ENCODE measurements at regions not wholly inside any gene's neighbourhood (a gene's known extent, or its start where the extent isn't known, plus 50 kb on each side); places are given as distances from the start of the nearest gene placed in this dataset.

DNA sequence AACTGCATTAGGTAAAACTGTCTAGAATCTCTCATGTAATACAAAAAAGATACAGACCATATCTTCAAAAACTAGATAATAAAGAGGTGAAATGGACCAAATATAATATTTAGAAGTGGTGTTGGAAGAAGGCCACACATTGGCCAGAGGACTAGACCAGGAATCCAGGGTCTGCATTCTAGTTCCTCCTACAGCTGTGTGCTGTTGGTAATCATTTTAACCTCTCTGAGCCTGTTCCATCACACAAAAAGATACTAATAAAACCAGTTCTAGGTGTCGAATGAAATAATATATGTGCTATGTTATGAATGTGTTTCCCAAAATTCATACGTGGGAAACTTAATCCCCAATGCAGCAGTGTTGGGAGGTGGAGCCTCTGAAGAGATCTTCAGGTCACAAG lies 111.6 kb upstream of the RREB1 start:
- Mint-ChIP-seq H3K9me3 (no peaks in the 10 kb centered on the region), H3K27ac (no peak overlapping the region), H3K27me3 (ENCODE audit: insufficient read depth) (peaks cover 2% of the 10 kb centered on the region; the same call in 1 of the 2 replicates), H3K4me3 (no peak overlapping the region), H3K4me1 (ENCODE audit: low read depth) (peaks cover 5% of the 10 kb centered on the region; the same call in 1 of the 2 replicates), H3K36me3 (ENCODE audit: low read depth) (no peaks in the 10 kb centered on the region)
- DNase-seq, result no peak
- TF ChIP-seq, protein P1, sequence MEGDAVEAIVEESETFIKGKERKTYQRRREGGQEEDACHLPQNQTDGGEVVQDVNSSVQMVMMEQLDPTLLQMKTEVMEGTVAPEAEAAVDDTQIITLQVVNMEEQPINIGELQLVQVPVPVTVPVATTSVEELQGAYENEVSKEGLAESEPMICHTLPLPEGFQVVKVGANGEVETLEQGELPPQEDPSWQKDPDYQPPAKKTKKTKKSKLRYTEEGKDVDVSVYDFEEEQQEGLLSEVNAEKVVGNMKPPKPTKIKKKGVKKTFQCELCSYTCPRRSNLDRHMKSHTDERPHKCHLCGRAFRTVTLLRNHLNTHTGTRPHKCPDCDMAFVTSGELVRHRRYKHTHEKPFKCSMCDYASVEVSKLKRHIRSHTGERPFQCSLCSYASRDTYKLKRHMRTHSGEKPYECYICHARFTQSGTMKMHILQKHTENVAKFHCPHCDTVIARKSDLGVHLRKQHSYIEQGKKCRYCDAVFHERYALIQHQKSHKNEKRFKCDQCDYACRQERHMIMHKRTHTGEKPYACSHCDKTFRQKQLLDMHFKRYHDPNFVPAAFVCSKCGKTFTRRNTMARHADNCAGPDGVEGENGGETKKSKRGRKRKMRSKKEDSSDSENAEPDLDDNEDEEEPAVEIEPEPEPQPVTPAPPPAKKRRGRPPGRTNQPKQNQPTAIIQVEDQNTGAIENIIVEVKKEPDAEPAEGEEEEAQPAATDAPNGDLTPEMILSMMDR (IDR thresholded peaks at IDR 0.05), result no peak

DNA sequence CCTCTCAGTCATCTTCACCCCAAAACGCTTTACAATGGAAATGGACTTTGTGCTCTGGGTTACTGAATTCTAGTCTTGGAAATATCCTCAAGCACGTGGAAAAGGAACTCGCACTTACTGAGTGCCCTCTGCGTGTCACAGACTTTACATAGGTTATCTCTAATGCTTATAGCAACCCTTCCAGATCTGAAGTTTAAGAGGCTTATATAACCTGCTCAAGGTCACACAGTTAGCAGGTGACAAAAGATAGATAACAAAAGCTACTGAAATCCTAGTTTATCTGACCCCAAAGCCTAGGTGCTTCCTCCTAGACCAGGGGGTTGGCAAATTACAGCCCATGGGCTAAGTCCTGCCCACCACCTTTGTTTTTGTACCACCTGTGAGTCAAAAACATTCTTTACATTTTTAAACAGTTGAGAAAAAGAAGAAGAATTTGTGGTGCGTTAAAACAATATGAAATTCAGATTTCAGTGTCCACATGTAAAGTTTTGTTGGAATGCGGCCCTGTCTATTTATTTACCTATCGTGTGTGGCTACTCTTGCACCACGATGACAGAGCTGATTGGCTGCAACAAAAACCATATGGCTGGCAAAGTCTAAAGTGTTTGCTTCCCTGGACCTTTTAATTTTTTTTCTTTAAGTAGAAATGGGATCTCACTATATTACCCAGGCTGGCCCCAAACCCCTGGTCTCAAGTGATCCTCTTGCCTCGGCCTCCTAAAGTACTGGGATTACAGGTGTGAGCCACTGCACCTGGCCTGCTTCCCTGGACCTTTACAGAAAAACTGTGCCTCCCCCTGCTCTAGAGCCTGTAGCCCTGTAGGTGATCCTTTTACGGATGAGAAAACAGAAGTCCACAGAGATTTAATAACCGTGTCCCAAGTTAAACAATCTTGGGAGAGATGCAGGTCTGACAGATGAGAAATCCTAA lies 110.2 kb upstream of the RREB1 start:
- no peak overlapping the region for H3K4me3 Mint-ChIP-seq

DNA sequence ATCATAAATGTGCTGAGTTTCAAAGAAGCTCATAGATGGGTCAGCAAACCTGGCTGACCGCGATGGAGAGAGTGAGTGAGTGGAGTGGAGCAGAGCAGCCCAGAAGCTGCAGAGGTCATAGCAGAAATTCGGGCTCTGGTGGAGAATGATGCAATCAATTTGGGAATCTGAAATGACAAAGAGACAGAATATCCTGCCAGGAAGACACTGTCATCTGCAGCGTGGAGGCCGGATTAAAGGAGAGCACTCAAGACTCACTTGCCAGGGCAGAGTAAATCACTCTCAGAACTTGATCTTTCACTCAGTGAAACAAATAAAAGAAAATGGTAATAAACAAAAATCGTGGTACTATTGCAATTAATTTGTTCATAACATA lies 109.6 kb upstream of the RREB1 start:
- no peaks in the 10 kb centered on the region for H3K9me3 Mint-ChIP-seq
- no peak overlapping the region for H3K27ac Mint-ChIP-seq
- peaks cover 5% of the 10 kb centered on the region; the same call in 1 of the 2 replicates for H3K4me1 Mint-ChIP-seq (ENCODE audit: low read depth)
- no peaks in the 10 kb centered on the region for H3K36me3 Mint-ChIP-seq (ENCODE audit: low read depth)
- DNase-seq, result no peak
- peaks cover 2% of the 10 kb centered on the region; the same call in 1 of the 2 replicates for H3K27me3 Mint-ChIP-seq (ENCODE audit: insufficient read depth)
- H3K4me3 Mint-ChIP-seq, result no peak overlapping the region
- TF ChIP-seq, protein P1 (IDR thresholded peaks at IDR 0.05), result no peak

More for the DNA sequence above, 110.2 kb upstream of the RREB1 start:
- Mint-ChIP-seq H3K27ac (no peak overlapping the region), H3K36me3 (ENCODE audit: low read depth) (no peaks in the 10 kb centered on the region), H3K27me3 (ENCODE audit: insufficient read depth) (peaks cover 2% of the 10 kb centered on the region; the same call in 1 of the 2 replicates), H3K4me1 (ENCODE audit: low read depth) (peaks cover 5% of the 10 kb centered on the region; the same call in 1 of the 2 replicates), H3K9me3 (no peaks in the 10 kb centered on the region)
- TF ChIP-seq, protein P1 (IDR thresholded peaks at IDR 0.05), result no peak
- no peak for DNase-seq

DNA sequence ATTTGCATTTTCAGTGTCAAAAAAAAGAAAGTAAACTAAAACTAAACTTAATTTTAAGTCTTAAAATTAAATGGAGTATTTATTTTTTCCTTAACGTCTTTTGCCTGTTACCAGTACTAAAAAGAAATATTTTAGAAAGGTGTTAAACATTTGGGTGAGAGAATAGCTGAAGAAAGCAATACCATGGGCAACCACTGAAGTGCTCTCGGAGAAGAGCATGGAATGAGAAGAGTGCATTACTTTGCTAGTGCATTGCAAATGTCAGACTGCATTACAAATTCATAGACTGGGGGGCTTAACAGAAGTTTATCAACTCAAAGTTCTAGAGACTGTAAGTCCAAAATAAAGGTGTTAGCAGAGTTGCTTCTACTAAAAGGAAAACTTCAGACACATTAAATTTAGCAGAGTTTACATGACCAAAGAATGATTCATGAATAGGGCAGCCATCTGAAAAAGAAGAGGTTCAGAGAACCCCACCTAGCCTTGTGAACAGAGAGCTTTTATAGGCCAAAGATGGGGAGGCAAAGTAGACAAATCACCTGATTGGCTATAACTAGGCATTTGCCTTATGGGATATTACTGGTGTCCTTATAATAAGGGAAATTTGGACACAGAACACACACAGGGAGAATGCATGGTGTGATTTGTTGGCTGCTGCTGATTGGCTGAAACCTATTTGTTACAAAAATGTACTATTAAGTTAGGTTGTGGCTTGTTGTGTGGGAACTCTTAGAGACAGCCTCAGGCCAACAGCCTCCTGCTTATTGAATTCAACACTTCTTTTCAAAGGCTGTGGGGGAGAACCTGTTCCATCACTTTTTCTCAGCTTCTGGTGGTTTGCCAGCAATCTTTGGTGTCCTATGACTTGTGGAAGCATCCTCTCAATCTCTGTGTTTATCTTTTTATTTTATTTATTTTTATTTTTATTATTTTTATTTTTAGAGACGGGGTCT lies 106.7 kb upstream of the RREB1 start:
- peaks cover 5% of the 10 kb centered on the region; the same call in 1 of the 2 replicates for H3K4me1 Mint-ChIP-seq (ENCODE audit: low read depth)

DNA sequence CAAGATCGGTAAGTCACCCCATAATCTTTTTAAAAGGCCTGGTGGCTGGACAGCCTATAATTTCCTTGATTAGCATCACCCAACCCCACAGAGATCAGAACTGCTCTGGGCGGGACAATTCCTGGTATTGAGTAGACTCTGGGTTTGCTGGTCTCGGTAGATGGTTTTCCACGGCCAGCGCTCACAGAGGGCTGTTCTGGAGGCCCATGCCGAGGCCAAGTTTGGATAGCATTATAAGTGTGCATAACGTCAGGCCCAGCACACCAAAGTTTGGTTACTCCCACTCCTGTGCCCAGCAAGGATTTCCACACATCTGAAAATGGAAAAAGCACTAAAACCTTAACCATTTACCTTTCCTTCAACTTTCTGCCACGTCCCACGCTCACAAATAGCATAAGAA lies 104.7 kb upstream of the RREB1 start:
- TF ChIP-seq, protein P1 (IDR thresholded peaks at IDR 0.05), result no peak
- H3K4me1 Mint-ChIP-seq (ENCODE audit: low read depth), result peaks cover 3% of the 10 kb centered on the region; the same call in 1 of the 2 replicates
- H3K27ac Mint-ChIP-seq, result no peak overlapping the region
- DNase-seq, result no peak
- H3K27me3 Mint-ChIP-seq (ENCODE audit: insufficient read depth), result peaks cover 5% of the 10 kb centered on the region
- no peaks in the 10 kb centered on the region for H3K36me3 Mint-ChIP-seq (ENCODE audit: low read depth)
- H3K4me3 Mint-ChIP-seq, result no peak overlapping the region
- H3K9me3 Mint-ChIP-seq, result no peaks in the 10 kb centered on the region

More for the DNA sequence above, 106.7 kb upstream of the RREB1 start:
- TF ChIP-seq, protein P1 (IDR thresholded peaks at IDR 0.05), result peak; percentile 21; the same call in 1 of the 2 replicates
- H3K4me3 Mint-ChIP-seq, result no peak overlapping the region
- DNase-seq, result no peak
- peaks cover 5% of the 10 kb centered on the region for H3K27me3 Mint-ChIP-seq (ENCODE audit: insufficient read depth)
- H3K36me3 Mint-ChIP-seq (ENCODE audit: low read depth), result no peaks in the 10 kb centered on the region
- H3K27ac Mint-ChIP-seq, result no peak overlapping the region
- no peaks in the 10 kb centered on the region for H3K9me3 Mint-ChIP-seq

Measured in HFFc6 (cell line).